ENCODE measurements at regions not wholly inside any gene's neighbourhood (a gene's known extent, or its start where the extent isn't known, plus 50 kb on each side); places are given as distances from the start of the nearest gene placed in this dataset.

- TF ChIP-seq POLR2A (IDR thresholded peaks at IDR 0.05), result no peak
- no peak for TF ChIP-seq CTCF (IDR thresholded peaks at IDR 0.05)
Measured at GRCh38 chr9:16090907-16091629, 538.2 kb downstream of the CCDC171 start.
